ELR (cell line): ENCODE measurements at regions not wholly inside any gene's neighbourhood (a gene's known extent, or its start where the extent isn't known, plus 50 kb on each side); places are given as distances from the start of the nearest gene placed in this dataset.

Experiments used
- DNase-seq: peaks from one replicate; pipeline ENCODE4 v3.0.0-alpha.2; 2015; ENCODE audit warnings: low read depth

- DNase-seq: no peak
These were observed 63.0 kb downstream of the INSIG1 start for GRCh38 chr7:155360495-155361345.

- DNase-seq: no peak
These were observed 63.6 kb downstream of the INSIG1 start for GRCh38 chr7:155361346-155361680.

GRCh38 chr7:155361947-155362346 lies 64.3 kb downstream of the INSIG1 start:
- no peak for DNase-seq

- no peak for DNase-seq
These were observed 64.9 kb downstream of the INSIG1 start for GRCh38 chr7:155362380-155363145.

GRCh38 chr7:155363146-155363539 lies 65.5 kb downstream of the INSIG1 start:
- DNase-seq: no peak

- DNase-seq: no peak
These were observed 66.3 kb downstream of the INSIG1 start for GRCh38 chr7:155363852-155364600.

GRCh38 chr7:155365146-155365874 lies 67.6 kb downstream of the INSIG1 start:
- no peak for DNase-seq

- DNase-seq: no peak
These were observed 71.4 kb downstream of the INSIG1 start for GRCh38 chr7:155368894-155369600.

- no peak for DNase-seq
These were observed 72.1 kb downstream of the INSIG1 start for GRCh38 chr7:155369766-155370165.

GRCh38 chr7:155371331-155371883 lies 73.7 kb downstream of the INSIG1 start:
- DNase-seq: no peak

- DNase-seq: no peak
These were observed 74.5 kb downstream of the INSIG1 start for GRCh38 chr7:155371884-155372781.

GRCh38 chr7:155372782-155373358 lies 75.2 kb downstream of the INSIG1 start:
- no peak for DNase-seq

GRCh38 chr7:155373359-155374273 lies 75.9 kb downstream of the INSIG1 start:
- no peak for DNase-seq

- no peak for DNase-seq
These were observed 76.9 kb downstream of the INSIG1 start for GRCh38 chr7:155374276-155375252.

GRCh38 chr7:155375337-155376277 lies 77.9 kb downstream of the INSIG1 start:
- no peak for DNase-seq
